LoVo (cell line): ENCODE measurements at regions not wholly inside any gene's neighbourhood (a gene's known extent, or its start where the extent isn't known, plus 50 kb on each side); places are given as distances from the start of the nearest gene placed in this dataset.

ENCODE experiments used
- DNase-seq: peaks from one replicate; pipeline ENCODE4 v3.0.0-alpha.2; 2016; ENCODE audit warnings: low spot score

GRCh38 chr13:22178878-22179277, 508.0 kb downstream of the FGF9 start:
- no peak for DNase-seq

- DNase-seq: no peak
Observed at GRCh38 chr13:22187329-22187728, 516.5 kb downstream of the FGF9 start.

GRCh38 chr13:22189176-22190048, 518.5 kb downstream of the FGF9 start:
- DNase-seq: no peak

- DNase-seq: no peak
Observed at GRCh38 chr13:22193070-22193469, 522.2 kb downstream of the FGF9 start.

- DNase-seq: no peak
Observed at GRCh38 chr13:22194106-22194805, 523.4 kb downstream of the FGF9 start.

- DNase-seq: no peak
Observed at GRCh38 chr13:22195726-22196125, 524.9 kb downstream of the FGF9 start.

- no peak for DNase-seq
Observed at GRCh38 chr13:22196777-22197176, 525.9 kb downstream of the FGF9 start.

GRCh38 chr13:22198001-22198400, 527.1 kb downstream of the FGF9 start:
- DNase-seq: no peak

GRCh38 chr13:22198641-22199217, 527.9 kb downstream of the FGF9 start:
- DNase-seq: no peak

GRCh38 chr13:22200440-22200839, 529.6 kb downstream of the FGF9 start:
- DNase-seq: no peak

GRCh38 chr13:22201375-22201925, 530.6 kb downstream of the FGF9 start:
- no peak for DNase-seq

- DNase-seq: no peak
Observed at GRCh38 chr13:22210134-22210930, 539.5 kb downstream of the FGF9 start.

- DNase-seq: no peak
Observed at GRCh38 chr13:22211876-22212275, 541.0 kb downstream of the FGF9 start.

- DNase-seq: no peak
Observed at GRCh38 chr13:22212576-22212975, 541.7 kb downstream of the FGF9 start.

GRCh38 chr13:22214184-22214583, 543.3 kb downstream of the FGF9 start:
- no peak for DNase-seq

- DNase-seq: no peak
Observed at GRCh38 chr13:22218797-22219196, 547.9 kb downstream of the FGF9 start.

GRCh38 chr13:22219709-22220108, 548.8 kb downstream of the FGF9 start:
- no peak for DNase-seq

- DNase-seq: no peak
Observed at GRCh38 chr13:22220151-22221135, 549.6 kb downstream of the FGF9 start.

- DNase-seq: no peak
Observed at GRCh38 chr13:22223411-22223810, 552.5 kb downstream of the FGF9 start.

- DNase-seq: no peak
Observed at GRCh38 chr13:22226086-22226485, 555.2 kb downstream of the FGF9 start.

GRCh38 chr13:22227895-22228294, 557.0 kb downstream of the FGF9 start:
- DNase-seq: no peak
